ENCODE measurements at regions not wholly inside any gene's neighbourhood (a gene's known extent, or its start where the extent isn't known, plus 50 kb on each side); places are given as distances from the start of the nearest gene placed in this dataset.

DNA sequence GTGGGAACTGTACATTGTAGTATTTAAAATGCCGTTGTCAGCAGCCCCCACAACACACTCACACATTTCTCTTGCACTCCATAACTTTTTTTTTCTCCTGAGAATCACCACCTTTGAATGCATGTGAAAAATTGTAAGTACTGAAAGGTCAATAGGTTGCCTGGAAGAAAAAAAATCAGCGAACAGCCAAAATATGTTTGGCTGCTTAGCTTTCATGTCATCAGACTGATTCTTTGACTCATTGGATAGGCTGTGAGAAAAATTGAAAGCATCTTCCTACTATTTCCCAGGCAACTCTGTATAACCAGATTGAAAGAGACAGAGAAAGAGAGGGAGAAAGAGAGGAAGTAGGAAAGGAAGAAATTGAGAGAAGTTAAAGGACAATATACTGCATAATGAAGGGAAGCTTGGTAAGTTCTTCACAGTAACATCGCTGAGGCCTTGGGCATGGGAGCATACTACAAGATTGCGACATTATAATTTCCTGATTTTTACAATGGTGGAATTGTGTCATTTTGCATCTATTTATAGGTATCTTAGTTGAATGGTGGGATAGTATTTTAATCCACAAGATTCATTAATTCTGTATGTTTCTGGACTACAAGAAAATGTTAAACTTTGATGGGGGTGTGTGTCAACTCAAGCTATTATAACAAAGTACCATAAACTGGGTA, 249.3 kb upstream of the KCND2 start:
- ChIA-PET POLR2A (no interaction called here), SMC1A (ENCODE audit: uncharacterized antibody, unreplicated experiment) (no interaction called here), RAD21 (ENCODE audit: unreplicated experiment) (no interaction called here), CTCF (no interaction called here)
- no peaks in the 10 kb centered on the region for H4K20me1 ChIP-seq (ENCODE audit: control insufficient read depth, insufficient read depth)
- no peak overlapping the region for H2AFZ ChIP-seq (ENCODE audit: control insufficient read depth, low read depth, low read length)
- H3K36me3 ChIP-seq (ENCODE audit: control insufficient read depth in 2 of 2, insufficient read depth in 2 of 2, low read length in 1 of 2), result no peaks in the 10 kb centered on the region
- no peaks in the 10 kb centered on the region for H3K9me3 ChIP-seq (replicated peaks; ENCODE audit: control insufficient read depth, insufficient read depth, low read length)
- no peaks in the 10 kb centered on the region for H3K27me3 ChIP-seq (replicated peaks in 1 of 2; ENCODE audit: control insufficient read depth in 2 of 2, insufficient read depth in 2 of 2, low read length in 1 of 2)
- no peak overlapping the region for H3K27ac ChIP-seq (ENCODE audit: control insufficient read depth, insufficient read depth)
- no peak overlapping the region for H3K4me2 ChIP-seq (ENCODE audit: control insufficient read depth, insufficient read depth)
- no peaks in the 10 kb centered on the region for H3K4me1 ChIP-seq (ENCODE audit: control insufficient read depth, insufficient read depth, low read length)
- no peaks in the 10 kb centered on the region for H3K79me2 ChIP-seq (ENCODE audit: control insufficient read depth, insufficient read depth, low read length)
- H3K4me3 ChIP-seq, result no peak overlapping the region
- no peak for TF ChIP-seq ZNF217 (IDR thresholded peaks at IDR 0.05)
- no peak for TF ChIP-seq NFYB (IDR thresholded peaks at IDR 0.05; ENCODE audit: insufficient read depth, low read depth, low read length)
- no peak for TF ChIP-seq BMI1 (IDR thresholded peaks at IDR 0.05; ENCODE audit: borderline replicate concordance)
- no peak for TF ChIP-seq POLR2AphosphoS5 (IDR thresholded peaks at IDR 0.05; ENCODE audit: low read length)
- no peak for TF ChIP-seq ESRRA (IDR thresholded peaks at IDR 0.05; ENCODE audit: low read length)
- no peak for TF ChIP-seq CHD2 (IDR thresholded peaks at IDR 0.05; ENCODE audit: borderline replicate concordance, low read depth, low read length)
- no peak for TF ChIP-seq RAD51 (IDR thresholded peaks at IDR 0.05)
- TF ChIP-seq YBX1 (IDR thresholded peaks at IDR 0.05), result no peak
- TF ChIP-seq IKZF2 (IDR thresholded peaks at IDR 0.05), result no peak
- no peak for TF ChIP-seq POU2F2 (IDR thresholded peaks at IDR 0.05; ENCODE audit: borderline replicate concordance, low read depth, low read length)
- no peak for TF ChIP-seq POLR2A (IDR thresholded peaks at IDR 0.05; ENCODE audit: low read depth, low read length)
- TF ChIP-seq, protein P1, sequence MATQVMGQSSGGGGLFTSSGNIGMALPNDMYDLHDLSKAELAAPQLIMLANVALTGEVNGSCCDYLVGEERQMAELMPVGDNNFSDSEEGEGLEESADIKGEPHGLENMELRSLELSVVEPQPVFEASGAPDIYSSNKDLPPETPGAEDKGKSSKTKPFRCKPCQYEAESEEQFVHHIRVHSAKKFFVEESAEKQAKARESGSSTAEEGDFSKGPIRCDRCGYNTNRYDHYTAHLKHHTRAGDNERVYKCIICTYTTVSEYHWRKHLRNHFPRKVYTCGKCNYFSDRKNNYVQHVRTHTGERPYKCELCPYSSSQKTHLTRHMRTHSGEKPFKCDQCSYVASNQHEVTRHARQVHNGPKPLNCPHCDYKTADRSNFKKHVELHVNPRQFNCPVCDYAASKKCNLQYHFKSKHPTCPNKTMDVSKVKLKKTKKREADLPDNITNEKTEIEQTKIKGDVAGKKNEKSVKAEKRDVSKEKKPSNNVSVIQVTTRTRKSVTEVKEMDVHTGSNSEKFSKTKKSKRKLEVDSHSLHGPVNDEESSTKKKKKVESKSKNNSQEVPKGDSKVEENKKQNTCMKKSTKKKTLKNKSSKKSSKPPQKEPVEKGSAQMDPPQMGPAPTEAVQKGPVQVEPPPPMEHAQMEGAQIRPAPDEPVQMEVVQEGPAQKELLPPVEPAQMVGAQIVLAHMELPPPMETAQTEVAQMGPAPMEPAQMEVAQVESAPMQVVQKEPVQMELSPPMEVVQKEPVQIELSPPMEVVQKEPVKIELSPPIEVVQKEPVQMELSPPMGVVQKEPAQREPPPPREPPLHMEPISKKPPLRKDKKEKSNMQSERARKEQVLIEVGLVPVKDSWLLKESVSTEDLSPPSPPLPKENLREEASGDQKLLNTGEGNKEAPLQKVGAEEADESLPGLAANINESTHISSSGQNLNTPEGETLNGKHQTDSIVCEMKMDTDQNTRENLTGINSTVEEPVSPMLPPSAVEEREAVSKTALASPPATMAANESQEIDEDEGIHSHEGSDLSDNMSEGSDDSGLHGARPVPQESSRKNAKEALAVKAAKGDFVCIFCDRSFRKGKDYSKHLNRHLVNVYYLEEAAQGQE (IDR thresholded peaks at IDR 0.05; ENCODE audit: low read depth, low read length), result no peak
- no peak for TF ChIP-seq HDGF (IDR thresholded peaks at IDR 0.05)
- TF ChIP-seq, protein P2, sequence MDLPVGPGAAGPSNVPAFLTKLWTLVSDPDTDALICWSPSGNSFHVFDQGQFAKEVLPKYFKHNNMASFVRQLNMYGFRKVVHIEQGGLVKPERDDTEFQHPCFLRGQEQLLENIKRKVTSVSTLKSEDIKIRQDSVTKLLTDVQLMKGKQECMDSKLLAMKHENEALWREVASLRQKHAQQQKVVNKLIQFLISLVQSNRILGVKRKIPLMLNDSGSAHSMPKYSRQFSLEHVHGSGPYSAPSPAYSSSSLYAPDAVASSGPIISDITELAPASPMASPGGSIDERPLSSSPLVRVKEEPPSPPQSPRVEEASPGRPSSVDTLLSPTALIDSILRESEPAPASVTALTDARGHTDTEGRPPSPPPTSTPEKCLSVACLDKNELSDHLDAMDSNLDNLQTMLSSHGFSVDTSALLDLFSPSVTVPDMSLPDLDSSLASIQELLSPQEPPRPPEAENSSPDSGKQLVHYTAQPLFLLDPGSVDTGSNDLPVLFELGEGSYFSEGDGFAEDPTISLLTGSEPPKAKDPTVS (IDR thresholded peaks at IDR 0.05; ENCODE audit: low read depth, low read length), result no peak
- DNase-seq (ENCODE audit: low read depth, low spot score) (no peak), ATAC-seq (no peak), FAIRE-seq (no peak)
- no peak overlapping the region for H3K9ac ChIP-seq (ENCODE audit: control insufficient read depth, insufficient read depth, low read length)
- in situ Hi-C loops (cut with MboI) (no loop called here), intact Hi-C loops (cut with micrococcal nuclease; ENCODE audit: unreplicated experiment) (no loop called here)
- BruUV-seq (replicated peaks), result no TSS peak
- 41% methylated on average over 4 of the region's 4 CpGs for WGBS (ENCODE audit: insufficient coverage, insufficient replicate concordance, low lambda C conversion rate, missing lambda C conversion rate)
